ENCODE measurements at regions not wholly inside any gene's neighbourhood (a gene's known extent, or its start where the extent isn't known, plus 50 kb on each side); places are given as distances from the start of the nearest gene placed in this dataset.
"Not testable (repeated sequence)": the region's sequence is repeated elsewhere in the genome, so short reads cannot be mapped to it uniquely, and the experiment has no call there.

GRCh38 chr2:182548031-182548950, 121.5 kb upstream of the PDE1A start:
- Histone ChIP-seq H3K4me3 (ENCODE audit: low read depth, low read length) (no peak overlapping the region), H3K27me3 (ENCODE audit: control insufficient read depth, insufficient read depth, low read length) (no peaks in the 10 kb centered on the region), H3K36me3 (ENCODE audit: control insufficient read depth, insufficient read depth, low read length) (no peaks in the 10 kb centered on the region)
- TF ChIP-seq CTCF (IDR thresholded peaks at IDR 0.05; ENCODE audit: insufficient read depth, low read depth, low read length): no peak
- POLR2A ChIA-PET: no interaction called here
- DNase-seq (ENCODE audit: low read depth): no peak
- CTCF ChIA-PET: no interaction called here

- Histone ChIP-seq H3K4me3 (ENCODE audit: low read depth, low read length) (no peak overlapping the region), H3K27me3 (ENCODE audit: control insufficient read depth, insufficient read depth, low read length) (no peaks in the 10 kb centered on the region), H3K36me3 (ENCODE audit: control insufficient read depth, insufficient read depth, low read length) (no peaks in the 10 kb centered on the region)
- DNase-seq (ENCODE audit: low read depth): no peak
- CTCF ChIA-PET: no interaction called here
- TF ChIP-seq CTCF (IDR thresholded peaks at IDR 0.05; ENCODE audit: insufficient read depth, low read depth, low read length): no peak
- POLR2A ChIA-PET: no interaction called here
These were observed 123.4 kb upstream of the PDE1A start for GRCh38 chr2:182550234-182550633.

GRCh38 chr2:182552232-182552631, 125.4 kb upstream of the PDE1A start:
- POLR2A ChIA-PET; DNase-seq (ENCODE audit: low read depth); H3K36me3 ChIP-seq (ENCODE audit: control insufficient read depth, insufficient read depth, low read length); H3K4me3 ChIP-seq (ENCODE audit: low read depth, low read length); H3K27me3 ChIP-seq (ENCODE audit: control insufficient read depth, insufficient read depth, low read length); CTCF ChIA-PET: not testable (repeated sequence)

- CTCF ChIA-PET; POLR2A ChIA-PET; H3K27me3 ChIP-seq (ENCODE audit: control insufficient read depth, insufficient read depth, low read length): not testable (repeated sequence)
These were observed 125.9 kb upstream of the PDE1A start for GRCh38 chr2:182552785-182553184.

GRCh38 chr2:182553483-182553882, 126.6 kb upstream of the PDE1A start:
- no peak overlapping the region for H3K4me3 ChIP-seq (ENCODE audit: low read depth, low read length)
- ChIA-PET CTCF (no interaction called here), POLR2A (no interaction called here)
- no peak for TF ChIP-seq CTCF (IDR thresholded peaks at IDR 0.05; ENCODE audit: insufficient read depth, low read depth, low read length)
- H3K36me3 ChIP-seq (ENCODE audit: control insufficient read depth, insufficient read depth, low read length): no peaks in the 10 kb centered on the region
- H3K27me3 ChIP-seq (ENCODE audit: control insufficient read depth, insufficient read depth, low read length): no peaks in the 10 kb centered on the region
- DNase-seq (ENCODE audit: low read depth): no peak

More at GRCh38 chr2:182552785-182553184, 125.9 kb upstream of the PDE1A start:
- not testable (repeated sequence) for H3K36me3 ChIP-seq (ENCODE audit: control insufficient read depth, insufficient read depth, low read length); H3K4me3 ChIP-seq (ENCODE audit: low read depth, low read length); DNase-seq (ENCODE audit: low read depth)

GRCh38 chr2:182554950-182555349, 128.1 kb upstream of the PDE1A start:
- H3K27me3 ChIP-seq (ENCODE audit: control insufficient read depth, insufficient read depth, low read length): no peaks in the 10 kb centered on the region
- no peaks in the 10 kb centered on the region for H3K36me3 ChIP-seq (ENCODE audit: control insufficient read depth, insufficient read depth, low read length)
- ChIA-PET POLR2A (no interaction called here), CTCF (no interaction called here)
- no peak for DNase-seq (ENCODE audit: low read depth)
- no peak overlapping the region for H3K4me3 ChIP-seq (ENCODE audit: low read depth, low read length)
- TF ChIP-seq CTCF (IDR thresholded peaks at IDR 0.05; ENCODE audit: insufficient read depth, low read depth, low read length): no peak
